IPS DF 6.9 (cell line): ENCODE measurements at regions not wholly inside any gene's neighbourhood (a gene's known extent, or its start where the extent isn't known, plus 50 kb on each side); places are given as distances from the start of the nearest gene placed in this dataset.

Experiments
- DNase-seq: peaks from one replicate; pipeline ENCODE4 v3.0.0-alpha.2; 2013; ENCODE audit warnings: low read depth, low spot score
- H3K27ac ChIP-seq: one replicate; pipeline ENCODE4 v1.5.1; 2013; ENCODE audit warnings: low read length, control low read depth
- H3K27me3 ChIP-seq: 2 replicates; pipeline ENCODE4 v1.6.1; 2013; ENCODE audit warnings: mild to moderate bottlenecking, low read length; ENCODE audit not compliant: control insufficient read depth, insufficient read depth
- H3K36me3 ChIP-seq: 2 replicates; pipeline ENCODE4 v1.6.1; 2013; ENCODE audit warnings: low read length; ENCODE audit not compliant: control insufficient read depth, insufficient read depth
- H3K4me1 ChIP-seq: 2 replicates; pipeline ENCODE4 v1.6.1; 2013; ENCODE audit warnings: low read length; ENCODE audit not compliant: control insufficient read depth, insufficient read depth
- H3K4me3 ChIP-seq: 2 replicates; pipeline ENCODE4 v1.5.1; 2013; ENCODE audit warnings: mild to moderate bottlenecking, low read length
- H3K9me3 ChIP-seq: 2 replicates; pipeline ENCODE4 v1.6.1; 2013; ENCODE audit warnings: low read length, inconsistent platforms; ENCODE audit not compliant: control insufficient read depth, insufficient read depth
- WGBS: extraction: QIAGEN DNeasy Blood & Tissue Kit; methylation state at CpG from one replicate; pipeline ENCODE4 v1.1.7; 2013; ENCODE audit warnings: mixed read lengths, missing lambda C conversion rate; ENCODE audit not compliant: insufficient read length, insufficient coverage; 5-methylcytosine and 5-hydroxymethylcytosine counted together

DNA sequence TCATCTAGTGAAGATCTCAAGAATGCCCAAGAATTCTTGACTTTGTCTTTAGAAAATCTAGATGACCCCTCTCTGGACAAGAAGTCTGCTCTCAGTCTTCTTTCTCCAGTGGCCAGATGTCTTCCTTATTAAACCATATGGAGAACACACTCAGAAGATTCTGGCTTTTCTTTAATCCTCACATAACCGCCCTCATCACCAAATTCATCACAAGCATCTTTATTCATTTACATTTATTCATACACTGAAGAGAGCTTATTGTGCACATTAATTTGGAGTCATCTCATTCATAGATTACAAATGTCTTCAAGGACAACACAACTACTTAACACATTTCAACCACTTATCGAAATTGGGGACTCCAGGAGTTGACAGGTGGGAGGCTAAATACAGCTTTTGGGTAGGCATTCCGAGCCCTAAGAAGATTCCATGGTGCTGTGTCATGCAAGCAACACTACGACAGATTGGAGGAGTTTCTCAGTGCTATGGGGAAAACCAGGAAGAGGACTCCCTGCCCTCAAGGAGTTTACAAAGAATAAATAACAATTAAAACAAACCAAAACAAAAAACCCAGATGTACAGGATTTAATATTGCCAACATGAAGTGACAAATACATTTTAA lies 64.8 kb upstream of the LCLAT1 start:
- WGBS: 100% methylated on average over 1 of the region's 4 CpGs
- Histone ChIP-seq H3K27ac (no peak overlapping the region), H3K36me3 (no peaks in the 10 kb centered on the region), H3K4me3 (no peak overlapping the region), H3K4me1 (no peaks in the 10 kb centered on the region), H3K27me3 (no peaks in the 10 kb centered on the region; the same call in 1 of the 2 replicates), H3K9me3 (no peaks in the 10 kb centered on the region)
- DNase-seq: no peak

DNA sequence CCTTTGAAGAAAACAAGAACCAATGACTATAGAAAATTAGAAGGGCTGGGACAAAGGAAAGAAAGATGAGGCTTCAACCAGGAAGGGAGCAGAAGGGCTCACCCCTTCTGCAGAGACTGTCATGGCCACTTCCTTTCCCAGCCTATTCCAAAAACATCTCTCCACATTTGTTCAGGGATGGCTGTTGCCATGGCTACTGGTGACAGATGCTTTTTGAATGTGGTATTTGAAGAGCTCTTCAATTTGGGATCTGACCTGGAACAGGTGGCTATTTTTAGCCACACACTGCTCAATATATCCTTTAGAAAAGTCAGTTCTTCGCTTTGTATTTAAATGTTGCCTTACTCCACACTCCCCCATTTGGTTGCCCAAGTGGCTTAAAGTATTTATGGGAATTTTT lies 64.1 kb upstream of the LCLAT1 start:
- no peaks in the 10 kb centered on the region for H3K4me1 ChIP-seq
- H3K9me3 ChIP-seq: no peaks in the 10 kb centered on the region
- no peaks in the 10 kb centered on the region for H3K36me3 ChIP-seq
- no peak overlapping the region for H3K27ac ChIP-seq
- no CpG with 5 or more reads among the region's 1 CpG for WGBS
- no peak for DNase-seq
- no peak overlapping the region for H3K4me3 ChIP-seq
- H3K27me3 ChIP-seq: no peaks in the 10 kb centered on the region; the same call in 1 of the 2 replicates

DNA sequence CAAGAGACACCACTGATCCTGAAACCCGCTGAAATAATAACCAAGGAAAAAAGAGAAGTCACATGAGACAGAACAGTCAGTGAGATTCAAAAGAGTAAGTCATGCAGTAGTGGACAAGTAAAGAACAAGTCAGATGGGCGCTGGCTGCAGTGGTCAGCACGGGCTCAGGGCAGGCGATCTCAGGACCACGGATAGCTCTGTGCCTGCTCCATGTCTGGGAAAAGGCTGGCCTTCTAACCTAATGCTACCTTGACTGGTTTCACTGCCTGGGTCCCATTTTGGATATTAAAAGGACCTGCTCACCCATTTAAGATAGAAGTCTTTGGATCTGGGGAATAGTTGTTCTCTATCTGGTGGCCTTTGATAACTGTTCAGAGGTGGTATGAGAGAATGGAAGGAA lies 61.7 kb upstream of the LCLAT1 start:
- WGBS: no CpG with 5 or more reads among the region's 5 CpGs
- Histone ChIP-seq H3K4me1 (peaks cover 2% of the 10 kb centered on the region; the same call in 1 of the 2 replicates), H3K4me3 (no peak overlapping the region), H3K27ac (no peak overlapping the region), H3K9me3 (no peaks in the 10 kb centered on the region), H3K36me3 (no peaks in the 10 kb centered on the region), H3K27me3 (no peaks in the 10 kb centered on the region; the same call in 1 of the 2 replicates)
- DNase-seq: no peak

DNA sequence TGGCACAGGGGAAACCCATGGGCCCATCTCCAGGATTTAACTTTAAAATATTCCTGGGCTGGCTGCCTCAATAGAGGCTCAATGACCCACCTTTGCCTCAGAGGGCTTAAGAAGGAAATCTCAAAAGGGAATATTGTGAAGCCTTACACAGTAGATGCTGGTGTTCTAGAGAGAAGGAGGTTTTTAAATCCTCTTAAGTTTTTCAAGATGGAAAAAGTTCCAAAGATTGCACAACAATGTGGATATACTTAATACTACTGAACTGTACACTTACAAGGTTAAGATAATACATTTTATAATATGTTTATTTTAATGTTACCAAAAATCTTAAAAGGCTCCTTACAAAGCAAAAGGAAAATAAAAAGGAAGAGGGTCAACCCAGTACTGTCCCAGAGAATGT lies 54.9 kb upstream of the LCLAT1 start:
- no peak overlapping the region for H3K4me3 ChIP-seq
- H3K36me3 ChIP-seq: no peaks in the 10 kb centered on the region
- DNase-seq: no peak
- peaks cover 2% of the 10 kb centered on the region; the same call in 1 of the 2 replicates for H3K4me1 ChIP-seq
- H3K27ac ChIP-seq: no peak overlapping the region
- no peaks in the 10 kb centered on the region for H3K9me3 ChIP-seq
- no peaks in the 10 kb centered on the region for H3K27me3 ChIP-seq

DNA sequence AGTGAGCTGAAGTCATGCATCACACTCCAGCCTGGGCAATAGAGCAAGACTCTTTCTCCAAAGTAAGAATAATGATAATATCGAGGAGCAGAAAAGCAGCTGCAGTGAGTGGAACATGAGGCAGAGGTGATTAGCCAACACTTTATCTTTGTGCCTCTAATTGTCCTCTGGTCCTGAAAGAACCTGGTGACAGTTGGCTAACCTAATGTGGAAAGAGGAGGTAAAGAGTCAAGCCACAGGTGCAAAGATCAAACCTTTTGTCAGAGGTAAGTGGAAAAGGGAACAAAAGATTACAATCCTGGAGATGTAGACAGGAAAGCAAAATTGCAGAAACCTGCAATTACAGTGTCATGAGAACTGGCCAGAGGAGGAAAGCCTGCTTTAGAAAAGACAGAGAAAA lies 53.5 kb upstream of the LCLAT1 start:
- Histone ChIP-seq H3K36me3 (no peaks in the 10 kb centered on the region), H3K27me3 (no peaks in the 10 kb centered on the region), H3K9me3 (no peaks in the 10 kb centered on the region), H3K4me1 (peaks cover 2% of the 10 kb centered on the region; the same call in 1 of the 2 replicates), H3K27ac (no peak overlapping the region), H3K4me3 (no peak overlapping the region)
- no peak for DNase-seq
- WGBS: no CpG with 5 or more reads among the region's 1 CpG

DNA sequence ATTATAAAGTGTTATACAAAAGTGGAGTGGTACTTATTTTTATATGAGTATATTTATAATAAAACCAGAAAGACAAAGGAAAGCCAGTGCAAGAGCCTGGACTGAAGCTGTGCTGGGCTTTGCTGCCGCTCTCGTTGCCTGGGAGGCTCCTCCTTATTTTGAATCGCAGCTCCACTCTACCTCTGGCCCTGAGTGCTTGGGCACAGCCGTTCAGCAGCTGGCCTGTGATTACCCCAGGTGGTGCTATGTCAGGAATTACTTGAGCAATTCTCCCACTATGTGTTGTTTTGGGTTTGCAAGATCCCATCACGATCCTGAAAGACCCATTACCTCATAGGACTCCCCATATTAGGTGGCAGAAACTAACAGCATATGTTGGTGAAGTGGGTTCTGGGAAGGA lies 53.0 kb upstream of the LCLAT1 start:
- H3K9me3 ChIP-seq: no peaks in the 10 kb centered on the region
- H3K36me3 ChIP-seq: no peaks in the 10 kb centered on the region
- DNase-seq: no peak
- no peaks in the 10 kb centered on the region for H3K4me1 ChIP-seq
- H3K27me3 ChIP-seq: no peaks in the 10 kb centered on the region
- H3K27ac ChIP-seq: no peak overlapping the region
- H3K4me3 ChIP-seq: no peak overlapping the region
- WGBS: no CpG with 5 or more reads among the region's 5 CpGs

DNA sequence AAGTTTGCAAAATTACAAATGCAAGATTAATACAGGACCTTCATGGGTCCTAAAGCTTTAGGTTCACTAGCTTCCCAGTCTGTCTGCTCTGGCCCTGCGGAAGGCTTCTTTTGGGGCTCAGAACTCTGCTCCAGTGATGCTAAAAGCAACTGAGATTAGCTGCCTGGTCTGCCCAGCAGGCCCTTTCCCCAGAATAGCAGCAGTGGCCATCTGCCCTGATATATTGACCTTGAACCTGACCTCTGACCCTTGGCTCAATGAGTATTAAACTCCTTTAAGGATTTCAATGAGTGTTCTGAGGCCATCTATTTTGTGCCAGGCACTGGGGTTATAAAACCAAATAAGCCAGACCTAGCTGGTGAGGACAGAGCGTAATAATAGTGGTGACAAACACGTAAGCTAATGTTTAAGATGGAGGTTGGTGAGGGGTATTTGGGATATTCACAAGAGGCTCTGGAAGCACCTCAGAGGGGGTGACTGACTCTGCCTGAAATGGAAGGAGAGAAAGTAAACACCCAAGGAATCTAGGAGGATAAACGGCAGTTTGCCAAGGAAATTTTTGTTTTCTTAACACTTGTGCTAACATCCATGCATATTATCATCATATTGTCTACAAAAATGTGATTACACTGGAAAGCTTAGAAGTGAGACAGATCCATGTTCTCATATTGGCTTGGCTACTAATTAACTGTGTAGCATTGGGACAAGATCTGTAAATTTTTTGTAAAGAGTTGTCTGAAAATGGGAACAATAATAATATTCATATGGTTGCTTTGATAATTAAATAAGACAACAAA lies 50.4 kb upstream of the LCLAT1 start:
- WGBS: no CpG with 5 or more reads among the region's 4 CpGs

More for the DNA sequence above, 50.4 kb upstream of the LCLAT1 start:
- Histone ChIP-seq H3K9me3 (no peaks in the 10 kb centered on the region), H3K4me1 (no peaks in the 10 kb centered on the region), H3K27me3 (no peaks in the 10 kb centered on the region), H3K27ac (no peak overlapping the region), H3K36me3 (no peaks in the 10 kb centered on the region), H3K4me3 (no peak overlapping the region)
- no peak for DNase-seq
